ENCODE measurements at regions not wholly inside any gene's neighbourhood (a gene's known extent, or its start where the extent isn't known, plus 50 kb on each side); places are given as distances from the start of the nearest gene placed in this dataset.

DNA sequence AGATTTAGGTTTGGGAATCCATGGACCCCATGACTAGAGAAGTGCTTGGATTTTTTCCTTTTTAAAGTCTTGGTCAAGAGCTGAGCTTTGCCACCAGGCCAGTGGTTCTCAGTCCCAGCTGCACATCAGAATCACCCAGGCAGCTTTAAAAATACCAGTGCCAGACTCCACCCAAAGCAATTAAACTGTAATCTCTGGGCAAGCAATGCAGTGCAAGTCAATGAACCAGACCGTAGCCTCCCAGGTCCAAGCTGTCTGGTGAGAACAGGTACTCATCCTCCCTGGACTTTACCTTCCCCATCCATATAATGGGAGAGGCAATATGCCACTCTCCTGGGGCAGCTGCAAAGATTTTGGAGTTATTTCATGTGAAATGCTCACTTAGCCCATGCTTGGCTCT, 223.1 kb upstream of the CDH5 start:
- Histone ChIP-seq H3K36me3 (no peaks in the 10 kb centered on the region), H3K4me3 (no peak overlapping the region), H3K9me3 (no peaks in the 10 kb centered on the region), H3K27ac (no peak overlapping the region), H3K27me3 (no peaks in the 10 kb centered on the region), H3K4me1 (no peaks in the 10 kb centered on the region)
- TF ChIP-seq, protein P1, sequence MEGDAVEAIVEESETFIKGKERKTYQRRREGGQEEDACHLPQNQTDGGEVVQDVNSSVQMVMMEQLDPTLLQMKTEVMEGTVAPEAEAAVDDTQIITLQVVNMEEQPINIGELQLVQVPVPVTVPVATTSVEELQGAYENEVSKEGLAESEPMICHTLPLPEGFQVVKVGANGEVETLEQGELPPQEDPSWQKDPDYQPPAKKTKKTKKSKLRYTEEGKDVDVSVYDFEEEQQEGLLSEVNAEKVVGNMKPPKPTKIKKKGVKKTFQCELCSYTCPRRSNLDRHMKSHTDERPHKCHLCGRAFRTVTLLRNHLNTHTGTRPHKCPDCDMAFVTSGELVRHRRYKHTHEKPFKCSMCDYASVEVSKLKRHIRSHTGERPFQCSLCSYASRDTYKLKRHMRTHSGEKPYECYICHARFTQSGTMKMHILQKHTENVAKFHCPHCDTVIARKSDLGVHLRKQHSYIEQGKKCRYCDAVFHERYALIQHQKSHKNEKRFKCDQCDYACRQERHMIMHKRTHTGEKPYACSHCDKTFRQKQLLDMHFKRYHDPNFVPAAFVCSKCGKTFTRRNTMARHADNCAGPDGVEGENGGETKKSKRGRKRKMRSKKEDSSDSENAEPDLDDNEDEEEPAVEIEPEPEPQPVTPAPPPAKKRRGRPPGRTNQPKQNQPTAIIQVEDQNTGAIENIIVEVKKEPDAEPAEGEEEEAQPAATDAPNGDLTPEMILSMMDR (IDR thresholded peaks at IDR 0.05), result no peak
- no peak for TF ChIP-seq POLR2AphosphoS5 (IDR thresholded peaks at IDR 0.05; ENCODE audit: insufficient read depth in 1 of 2, low read depth in 1 of 2)
- TF ChIP-seq POLR2A (IDR thresholded peaks at IDR 0.05), result no peak
- intact Hi-C loops (cut with DNase I), result no loop called here
- DNase-seq (ENCODE audit: extremely low spot score in 2 of 2), result no peak

DNA sequence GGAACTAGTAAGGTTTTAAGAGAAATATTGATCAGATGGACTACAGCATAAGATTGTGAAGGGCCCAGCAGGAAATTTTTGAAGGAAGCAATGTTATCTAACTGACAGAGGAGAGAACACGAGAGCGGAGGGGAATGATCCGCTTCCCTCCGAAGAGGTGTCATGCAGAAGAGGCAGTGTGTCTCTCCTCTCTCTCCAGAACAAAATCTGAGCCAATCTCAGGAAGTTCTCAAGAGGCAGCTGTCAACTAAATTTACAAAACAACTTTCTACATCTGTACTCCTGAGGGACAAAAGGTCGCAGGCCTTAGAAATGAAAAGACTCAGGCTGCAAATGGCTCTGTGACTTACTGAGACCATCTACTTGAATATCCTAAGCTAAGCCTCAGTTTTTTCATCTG, 224.6 kb upstream of the CDH5 start:
- no peak overlapping the region for H3K27ac ChIP-seq
- no peaks in the 10 kb centered on the region for H3K4me1 ChIP-seq
- no peaks in the 10 kb centered on the region for H3K9me3 ChIP-seq
- no peaks in the 10 kb centered on the region for H3K36me3 ChIP-seq
- intact Hi-C loops (cut with DNase I), result no loop called here
- no peaks in the 10 kb centered on the region for H3K27me3 ChIP-seq
- TF ChIP-seq, protein P1 (IDR thresholded peaks at IDR 0.05), result no peak
- TF ChIP-seq POLR2A (IDR thresholded peaks at IDR 0.05) (no peak), POLR2AphosphoS5 (IDR thresholded peaks at IDR 0.05; ENCODE audit: insufficient read depth in 1 of 2, low read depth in 1 of 2) (no peak)
- no peak overlapping the region for H3K4me3 ChIP-seq
- DNase-seq (ENCODE audit: extremely low spot score in 2 of 2), result no peak

DNA sequence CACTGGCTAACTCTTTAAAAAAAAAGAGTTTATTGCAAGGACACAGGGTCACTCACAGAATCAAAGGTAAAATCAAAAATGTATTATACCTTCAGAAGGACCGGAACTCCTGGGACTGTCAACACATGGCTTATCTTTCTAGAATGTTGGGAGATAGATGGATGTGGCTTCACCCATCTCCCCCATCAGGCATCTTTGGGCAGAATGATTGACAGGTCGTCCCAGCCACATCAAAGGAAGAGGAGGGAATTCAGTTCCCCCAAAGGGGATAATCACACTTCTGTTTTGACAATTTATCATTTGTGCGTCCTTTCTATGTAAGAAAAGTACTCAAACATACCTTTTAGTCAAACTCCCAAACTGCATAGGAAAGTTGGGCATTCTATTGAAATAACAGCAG, 228.6 kb upstream of the CDH5 start:
- H3K4me3 ChIP-seq, result no peak overlapping the region
- no peaks in the 10 kb centered on the region for H3K27me3 ChIP-seq
- TF ChIP-seq, protein P1 (IDR thresholded peaks at IDR 0.05), result no peak
- TF ChIP-seq POLR2AphosphoS5 (IDR thresholded peaks at IDR 0.05; ENCODE audit: insufficient read depth in 1 of 2, low read depth in 1 of 2), result no peak
- TF ChIP-seq POLR2A (IDR thresholded peaks at IDR 0.05), result no peak
- H3K9me3 ChIP-seq, result no peaks in the 10 kb centered on the region
- DNase-seq (ENCODE audit: extremely low spot score in 2 of 2), result no peak
- intact Hi-C loops (cut with DNase I), result no loop called here
- H3K4me1 ChIP-seq, result peaks cover 11% of the 10 kb centered on the region
- no peaks in the 10 kb centered on the region for H3K36me3 ChIP-seq
- H3K27ac ChIP-seq, result no peak overlapping the region

DNA sequence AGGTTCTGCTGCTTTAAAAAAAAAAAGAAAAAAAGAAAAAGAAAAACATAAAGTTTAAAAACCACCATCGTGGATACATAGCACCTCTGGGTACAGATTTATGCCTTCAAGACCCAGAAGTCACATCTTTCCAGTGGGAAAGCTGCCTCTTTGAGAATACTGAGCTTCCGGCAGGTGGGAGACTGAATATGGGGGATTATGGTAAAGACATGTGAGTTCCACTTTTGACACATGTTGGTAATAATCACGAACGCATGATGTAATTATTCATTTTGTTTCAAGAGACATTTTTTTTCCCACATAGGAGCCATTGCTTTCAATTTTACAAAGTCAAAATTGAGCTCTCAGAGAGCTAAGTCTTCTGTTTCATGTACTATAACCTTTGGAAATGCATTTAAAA, 229.7 kb upstream of the CDH5 start:
- intact Hi-C loops (cut with DNase I), result no loop called here
- Histone ChIP-seq H3K9me3 (no peaks in the 10 kb centered on the region), H3K4me3 (no peak overlapping the region), H3K27me3 (no peaks in the 10 kb centered on the region), H3K4me1 (peaks cover 11% of the 10 kb centered on the region), H3K27ac (no peak overlapping the region), H3K36me3 (no peaks in the 10 kb centered on the region)
- no peak for TF ChIP-seq POLR2A (IDR thresholded peaks at IDR 0.05)
- no peak for TF ChIP-seq POLR2AphosphoS5 (IDR thresholded peaks at IDR 0.05; ENCODE audit: insufficient read depth in 1 of 2, low read depth in 1 of 2)
- TF ChIP-seq, protein P1 (IDR thresholded peaks at IDR 0.05), result no peak
- DNase-seq (ENCODE audit: extremely low spot score in 2 of 2), result no peak

DNA sequence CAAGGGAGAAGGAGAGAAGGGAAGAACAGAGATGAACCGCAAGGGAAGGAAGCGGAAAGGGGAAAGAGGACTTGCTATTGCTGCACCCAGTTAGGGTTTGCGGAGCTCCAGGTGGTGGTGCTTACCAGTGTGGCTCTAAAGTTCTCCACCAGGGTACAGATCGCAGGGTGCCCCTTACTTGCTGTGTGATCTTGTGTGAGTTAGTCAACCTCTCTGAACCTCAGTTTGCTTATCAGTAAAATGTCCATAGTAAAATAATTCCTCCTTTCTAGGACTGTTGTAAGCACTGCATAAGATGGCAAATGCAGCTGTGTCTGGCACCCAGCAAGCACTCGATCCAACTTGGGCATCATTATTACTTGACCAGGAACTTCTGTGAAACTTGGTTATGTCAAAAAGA, 230.7 kb upstream of the CDH5 start:
- Histone ChIP-seq H3K4me1 (peaks cover 11% of the 10 kb centered on the region), H3K9me3 (no peaks in the 10 kb centered on the region), H3K36me3 (no peaks in the 10 kb centered on the region), H3K27ac (no peak overlapping the region), H3K4me3 (no peak overlapping the region), H3K27me3 (no peaks in the 10 kb centered on the region)
- DNase-seq (ENCODE audit: extremely low spot score in 2 of 2), result no peak
- intact Hi-C loops (cut with DNase I), result no loop called here
- no peak for TF ChIP-seq POLR2A (IDR thresholded peaks at IDR 0.05)

DNA sequence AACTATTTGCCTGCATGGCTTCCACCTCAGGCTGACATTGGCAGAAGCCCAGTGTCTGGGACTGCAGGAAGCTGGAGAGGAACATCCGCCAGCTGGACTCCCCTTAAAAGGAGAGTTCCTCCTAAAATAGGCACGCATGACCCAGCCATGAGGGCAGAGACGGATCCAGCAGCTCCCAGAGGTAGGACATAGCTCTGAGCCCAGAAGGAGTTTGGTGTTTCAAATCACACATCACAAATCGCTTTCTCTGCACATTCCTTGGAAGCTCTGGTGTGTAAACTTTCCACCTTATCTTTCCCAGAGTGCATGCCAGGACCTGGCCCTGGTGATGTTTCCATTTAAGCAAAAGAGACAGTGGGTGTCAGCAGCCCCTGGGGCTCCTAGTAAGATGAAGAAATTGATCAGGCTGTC, 231.1 kb upstream of the CDH5 start:
- no peak overlapping the region for H3K27ac ChIP-seq

More for the DNA sequence above, 231.1 kb upstream of the CDH5 start:
- peaks cover 11% of the 10 kb centered on the region for H3K4me1 ChIP-seq
- TF ChIP-seq, protein P1 (IDR thresholded peaks at IDR 0.05), result no peak
- TF ChIP-seq POLR2AphosphoS5 (IDR thresholded peaks at IDR 0.05; ENCODE audit: insufficient read depth in 1 of 2, low read depth in 1 of 2) (no peak), POLR2A (IDR thresholded peaks at IDR 0.05) (no peak)
- no peak for DNase-seq (ENCODE audit: extremely low spot score in 2 of 2)
- H3K9me3 ChIP-seq, result no peaks in the 10 kb centered on the region
- no peaks in the 10 kb centered on the region for H3K36me3 ChIP-seq
- H3K27me3 ChIP-seq, result no peaks in the 10 kb centered on the region
- no peak overlapping the region for H3K4me3 ChIP-seq
- intact Hi-C loops (cut with DNase I), result no loop called here
